ENCODE measurements at regions not wholly inside any gene's neighbourhood (a gene's known extent, or its start where the extent isn't known, plus 50 kb on each side); places are given as distances from the start of the nearest gene placed in this dataset.

DNA sequence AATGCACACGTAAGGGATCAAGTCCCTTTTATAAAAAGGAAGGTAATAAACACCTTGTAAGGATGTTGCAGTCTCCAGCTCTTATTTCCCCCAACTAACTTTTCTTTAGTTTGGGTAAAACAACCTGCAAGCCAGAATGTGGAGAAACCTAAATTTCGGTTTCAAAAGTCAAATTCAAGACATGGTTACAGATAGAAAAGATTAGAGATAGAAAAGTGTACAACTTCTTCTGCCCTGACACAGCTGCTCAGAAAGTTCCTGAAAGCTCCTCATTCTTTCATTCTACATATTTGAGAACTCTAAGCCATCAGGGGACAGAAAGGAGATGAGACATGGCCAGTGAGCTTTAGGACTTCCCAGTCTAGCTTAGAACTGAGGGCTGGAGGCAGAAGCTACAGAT is 574.9 kb downstream of the DIPK2A start:
- Mint-ChIP-seq H3K36me3 (ENCODE audit: low read depth) (no peaks in the 10 kb centered on the region), H3K4me3 (no peak overlapping the region), H3K27me3 (ENCODE audit: low read depth) (no peaks in the 10 kb centered on the region), H3K27ac (no peak overlapping the region), H3K4me1 (ENCODE audit: low read depth) (no peaks in the 10 kb centered on the region), H3K9me3 (ENCODE audit: insufficient read depth) (no peaks in the 10 kb centered on the region)
- POLR2A ChIA-PET, result no interaction called here
- DNase-seq (no peak), ATAC-seq (no peak)
- CTCF ChIA-PET, result no interaction called here

- no peak for ATAC-seq
- no peak overlapping the region for H3K4me3 Mint-ChIP-seq
- ChIA-PET CTCF (interaction anchor here (0.8 kb wide), 1 partner anchor 15 kb away, joined by 3 read pairs; no protein-coding TSS in a partner anchor), POLR2A (no interaction called here)
- H3K27me3 Mint-ChIP-seq (ENCODE audit: low read depth), result no peaks in the 10 kb centered on the region
- no peaks in the 10 kb centered on the region for H3K4me1 Mint-ChIP-seq (ENCODE audit: low read depth)
- no peak overlapping the region for H3K27ac Mint-ChIP-seq
- no peaks in the 10 kb centered on the region for H3K36me3 Mint-ChIP-seq (ENCODE audit: low read depth)
- no peaks in the 10 kb centered on the region for H3K9me3 Mint-ChIP-seq (ENCODE audit: insufficient read depth)
- DNase-seq, result no peak
Measured at GRCh38 chr3:144548346-144548745, 576.7 kb downstream of the DIPK2A start.

- no peak for DNase-seq
- no peaks in the 10 kb centered on the region for H3K9me3 Mint-ChIP-seq (ENCODE audit: insufficient read depth)
- H3K36me3 Mint-ChIP-seq (ENCODE audit: low read depth), result no peaks in the 10 kb centered on the region
- no peak for ATAC-seq
- H3K4me1 Mint-ChIP-seq (ENCODE audit: low read depth), result no peaks in the 10 kb centered on the region
- H3K27me3 Mint-ChIP-seq (ENCODE audit: low read depth), result no peaks in the 10 kb centered on the region
- ChIA-PET POLR2A (no interaction called here), CTCF (no interaction called here)
- H3K27ac Mint-ChIP-seq, result no peak overlapping the region
- H3K4me3 Mint-ChIP-seq, result no peak overlapping the region
Measured at GRCh38 chr3:144549166-144549565, 577.5 kb downstream of the DIPK2A start.

DNA sequence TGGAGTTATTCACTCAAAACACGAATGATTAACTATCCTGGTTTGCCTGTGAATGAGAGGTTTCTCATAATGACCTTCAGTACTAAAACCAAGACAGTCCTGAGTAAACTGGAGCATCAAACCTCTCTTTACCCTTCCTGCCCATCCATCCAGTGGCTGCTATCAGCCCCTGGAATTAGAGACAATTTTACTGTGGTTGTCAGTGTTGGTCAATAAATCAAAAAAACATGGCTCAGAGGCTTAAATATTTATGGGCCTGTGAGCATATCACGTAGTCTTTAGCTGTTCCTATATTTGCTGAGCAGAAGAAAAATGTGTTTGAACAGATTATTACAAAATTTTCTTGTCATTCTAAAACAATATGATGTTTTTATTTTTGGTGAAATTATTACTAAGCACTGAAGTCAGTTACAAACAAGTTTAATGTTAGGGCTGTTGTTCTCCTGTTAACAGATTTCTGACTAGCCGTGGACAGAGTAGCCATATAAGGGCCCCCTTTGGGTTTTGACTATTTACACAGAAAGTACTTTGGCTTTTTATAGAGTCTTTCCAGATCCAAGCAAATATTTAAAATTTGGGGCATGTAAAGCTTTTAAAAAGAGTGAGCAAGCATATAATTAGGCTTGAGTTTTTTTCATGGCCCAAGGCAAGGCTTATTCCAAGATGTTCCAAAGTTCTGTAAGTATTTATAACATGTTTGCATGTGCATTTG is 580.9 kb downstream of the DIPK2A start:
- no peaks in the 10 kb centered on the region for H3K27me3 Mint-ChIP-seq (ENCODE audit: low read depth)
- no peak overlapping the region for H3K27ac Mint-ChIP-seq
- POLR2A ChIA-PET, result no interaction called here
- H3K4me3 Mint-ChIP-seq, result no peak overlapping the region
- ATAC-seq, result no peak
- DNase-seq, result no peak
- no peaks in the 10 kb centered on the region for H3K9me3 Mint-ChIP-seq (ENCODE audit: insufficient read depth)
- H3K4me1 Mint-ChIP-seq (ENCODE audit: low read depth), result no peaks in the 10 kb centered on the region
- H3K36me3 Mint-ChIP-seq (ENCODE audit: low read depth), result no peaks in the 10 kb centered on the region
- CTCF ChIA-PET, result no interaction called here

DNA sequence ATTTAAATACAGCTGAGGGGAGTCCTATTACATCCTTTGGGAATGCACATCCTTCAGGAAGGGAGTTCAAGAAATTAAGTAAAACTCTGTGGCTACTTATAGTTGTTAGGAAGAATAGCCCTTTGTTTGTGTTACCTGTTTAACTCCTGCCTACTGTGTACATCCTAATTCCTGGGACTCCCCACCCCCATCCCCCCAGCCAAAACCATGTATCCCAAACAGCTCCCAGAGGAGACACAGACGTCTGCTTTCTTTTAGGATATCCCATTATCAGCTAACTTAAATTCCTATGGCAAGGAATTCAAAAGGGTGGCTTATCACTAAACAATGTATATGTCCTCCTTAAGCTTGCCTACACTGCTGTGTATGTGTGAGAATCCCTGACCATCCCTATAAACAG is 581.7 kb downstream of the DIPK2A start:
- H3K9me3 Mint-ChIP-seq (ENCODE audit: insufficient read depth), result no peaks in the 10 kb centered on the region
- ChIA-PET CTCF (no interaction called here), POLR2A (no interaction called here)
- no peaks in the 10 kb centered on the region for H3K4me1 Mint-ChIP-seq (ENCODE audit: low read depth)
- no peak for ATAC-seq
- no peak for DNase-seq
- no peak overlapping the region for H3K27ac Mint-ChIP-seq
- H3K27me3 Mint-ChIP-seq (ENCODE audit: low read depth), result no peaks in the 10 kb centered on the region
- H3K36me3 Mint-ChIP-seq (ENCODE audit: low read depth), result no peaks in the 10 kb centered on the region
- H3K4me3 Mint-ChIP-seq, result no peak overlapping the region

- no peak overlapping the region for H3K27ac Mint-ChIP-seq
- POLR2A ChIA-PET, result no interaction called here
- no peaks in the 10 kb centered on the region for H3K9me3 Mint-ChIP-seq (ENCODE audit: insufficient read depth)
- DNase-seq, result no peak
- H3K4me1 Mint-ChIP-seq (ENCODE audit: low read depth), result no peaks in the 10 kb centered on the region
- CTCF ChIA-PET, result no interaction called here
- no peak overlapping the region for H3K4me3 Mint-ChIP-seq
- no peaks in the 10 kb centered on the region for H3K36me3 Mint-ChIP-seq (ENCODE audit: low read depth)
- no peak for ATAC-seq
- H3K27me3 Mint-ChIP-seq (ENCODE audit: low read depth), result no peaks in the 10 kb centered on the region
Measured at GRCh38 chr3:144554889-144555288, 583.3 kb downstream of the DIPK2A start.

DNA sequence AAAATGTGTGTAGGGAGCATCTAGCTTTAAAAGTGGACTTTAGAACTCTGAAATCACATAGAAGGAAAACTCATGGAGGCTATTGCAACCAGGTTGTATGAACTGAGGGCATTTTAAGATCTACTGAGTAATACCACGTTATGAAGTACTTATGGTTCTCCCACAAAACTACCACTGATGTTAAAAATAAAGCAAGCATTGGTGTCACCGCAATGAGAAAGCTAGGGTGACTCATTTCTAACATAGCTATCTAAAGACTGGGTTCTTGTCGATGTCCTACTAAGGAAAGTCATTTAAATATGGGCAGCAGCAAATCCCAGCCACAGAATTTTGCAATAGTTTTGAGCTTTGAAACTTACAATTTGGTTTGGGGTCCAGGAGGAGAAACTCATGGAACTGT is 584.8 kb downstream of the DIPK2A start:
- ChIA-PET CTCF (no interaction called here), POLR2A (no interaction called here)
- ATAC-seq (no peak), DNase-seq (no peak)
- Mint-ChIP-seq H3K9me3 (ENCODE audit: insufficient read depth) (no peaks in the 10 kb centered on the region), H3K27ac (no peak overlapping the region), H3K27me3 (ENCODE audit: low read depth) (no peaks in the 10 kb centered on the region), H3K36me3 (ENCODE audit: low read depth) (no peaks in the 10 kb centered on the region), H3K4me3 (no peak overlapping the region), H3K4me1 (ENCODE audit: low read depth) (no peaks in the 10 kb centered on the region)

DNA sequence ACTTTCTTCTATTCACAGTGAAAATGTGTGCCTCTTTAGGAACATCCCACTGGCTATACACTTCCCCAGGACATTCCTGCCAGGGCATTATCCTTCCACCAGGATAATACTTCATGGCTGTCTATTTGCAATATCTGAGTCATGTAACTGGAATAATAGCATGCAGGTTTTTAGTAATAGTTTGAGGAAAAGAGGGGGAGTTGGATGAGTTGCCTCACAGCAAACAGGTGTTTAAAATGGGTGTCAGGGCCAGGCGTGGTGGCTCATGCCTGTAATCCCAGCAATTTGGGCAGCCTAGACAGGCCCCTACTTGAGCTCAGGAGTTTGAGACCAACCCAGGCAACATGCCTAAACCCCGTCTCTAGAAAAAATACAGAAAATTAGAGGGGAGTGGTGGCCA is 585.9 kb downstream of the DIPK2A start:
- POLR2A ChIA-PET, result no interaction called here
- ATAC-seq, result no peak
- no peaks in the 10 kb centered on the region for H3K9me3 Mint-ChIP-seq (ENCODE audit: insufficient read depth)
- no peak overlapping the region for H3K4me3 Mint-ChIP-seq
- no peak overlapping the region for H3K27ac Mint-ChIP-seq
- H3K4me1 Mint-ChIP-seq (ENCODE audit: low read depth), result no peaks in the 10 kb centered on the region
- H3K27me3 Mint-ChIP-seq (ENCODE audit: low read depth), result no peaks in the 10 kb centered on the region
- no peaks in the 10 kb centered on the region for H3K36me3 Mint-ChIP-seq (ENCODE audit: low read depth)
- CTCF ChIA-PET, result no interaction called here
- DNase-seq, result no peak

DNA sequence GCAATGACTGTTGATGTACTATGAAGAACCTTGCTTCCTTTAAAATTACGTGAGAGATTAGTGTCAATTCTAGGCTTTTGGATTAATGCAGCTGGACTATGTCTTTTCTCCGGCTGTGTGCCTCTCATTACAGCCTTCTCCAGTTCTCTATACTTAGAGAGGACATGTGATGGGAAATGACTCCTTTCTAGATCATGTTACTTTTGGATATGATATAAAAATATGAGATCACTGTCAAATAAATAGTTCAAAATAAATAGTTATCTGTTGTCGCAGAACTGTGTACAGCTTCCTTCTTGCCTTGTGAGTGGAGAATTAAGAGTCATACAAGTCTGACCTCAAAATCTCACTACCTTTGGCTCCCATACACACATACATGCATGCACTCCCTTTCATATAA is 592.4 kb downstream of the DIPK2A start:
- ATAC-seq (no peak), DNase-seq (no peak)
- H3K4me3 Mint-ChIP-seq, result no peak overlapping the region
- H3K9me3 Mint-ChIP-seq (ENCODE audit: insufficient read depth), result no peaks in the 10 kb centered on the region
- H3K27me3 Mint-ChIP-seq (ENCODE audit: low read depth), result no peaks in the 10 kb centered on the region
- H3K27ac Mint-ChIP-seq, result no peak overlapping the region
- H3K4me1 Mint-ChIP-seq (ENCODE audit: low read depth), result no peaks in the 10 kb centered on the region
- CTCF ChIA-PET, result no interaction called here
- POLR2A ChIA-PET, result no interaction called here
- no peaks in the 10 kb centered on the region for H3K36me3 Mint-ChIP-seq (ENCODE audit: low read depth)

GRCh38 chr3:144566320-144566719 is 594.7 kb downstream of the DIPK2A start:
- ChIA-PET CTCF (no interaction called here), POLR2A (no interaction called here)
- Mint-ChIP-seq H3K4me1 (ENCODE audit: low read depth) (no peaks in the 10 kb centered on the region), H3K4me3 (no peak overlapping the region), H3K36me3 (ENCODE audit: low read depth) (no peaks in the 10 kb centered on the region), H3K27ac (no peak overlapping the region), H3K27me3 (ENCODE audit: low read depth) (no peaks in the 10 kb centered on the region), H3K9me3 (ENCODE audit: insufficient read depth) (no peaks in the 10 kb centered on the region)
- DNase-seq (no peak), ATAC-seq (no peak)

DNA sequence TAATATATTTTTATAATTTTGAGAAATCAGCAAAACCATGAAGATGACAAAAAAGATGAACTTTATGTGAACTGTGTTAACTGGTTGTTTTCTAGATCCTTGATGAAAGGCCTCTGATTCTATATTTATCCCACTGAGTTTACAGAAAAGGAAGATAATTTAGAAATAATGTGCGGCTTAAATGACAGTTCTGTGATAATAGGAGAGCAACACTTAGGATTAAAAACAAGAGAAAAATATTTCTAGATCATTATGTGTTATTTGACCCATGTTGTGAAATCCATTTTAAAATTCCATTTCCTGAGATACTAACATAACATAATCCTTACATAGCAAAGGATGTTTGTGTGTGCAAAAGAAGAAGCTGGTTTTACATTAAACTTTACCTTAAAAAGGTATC is 598.0 kb downstream of the DIPK2A start:
- CTCF ChIA-PET, result no interaction called here
- no peak overlapping the region for H3K27ac Mint-ChIP-seq
- no peaks in the 10 kb centered on the region for H3K9me3 Mint-ChIP-seq (ENCODE audit: insufficient read depth)
- ATAC-seq, result no peak
- POLR2A ChIA-PET, result no interaction called here
- DNase-seq, result no peak
- no peaks in the 10 kb centered on the region for H3K27me3 Mint-ChIP-seq (ENCODE audit: low read depth)
- H3K4me3 Mint-ChIP-seq, result no peak overlapping the region
- H3K4me1 Mint-ChIP-seq (ENCODE audit: low read depth), result no peaks in the 10 kb centered on the region
- no peaks in the 10 kb centered on the region for H3K36me3 Mint-ChIP-seq (ENCODE audit: low read depth)

DNA sequence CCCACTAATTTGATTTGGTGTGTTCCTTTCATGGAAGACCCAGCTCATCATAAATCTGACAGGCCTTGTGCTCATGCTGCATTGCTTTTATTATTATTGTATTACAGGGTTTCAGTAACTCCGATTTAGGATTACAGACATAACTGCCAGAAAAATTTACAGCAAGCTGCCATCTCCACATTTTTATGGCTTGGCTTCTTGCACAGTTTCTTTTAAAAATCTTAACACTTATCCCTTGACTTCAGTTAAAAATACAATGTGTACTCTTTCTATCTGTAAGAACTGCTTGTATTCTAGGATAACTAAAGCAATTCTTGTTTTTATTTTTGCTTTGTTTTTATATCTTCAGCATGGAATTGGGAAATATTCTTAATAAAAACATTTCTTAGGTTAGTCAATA is 612.2 kb downstream of the DIPK2A start:
- no peak for ATAC-seq
- CTCF ChIA-PET, result no interaction called here

GRCh38 chr3:144585408-144585807 is 613.8 kb downstream of the DIPK2A start:
- Mint-ChIP-seq H3K4me3 (no peak overlapping the region), H3K36me3 (ENCODE audit: low read depth) (no peaks in the 10 kb centered on the region), H3K27ac (no peak overlapping the region), H3K4me1 (ENCODE audit: low read depth) (no peaks in the 10 kb centered on the region), H3K27me3 (ENCODE audit: low read depth) (no peaks in the 10 kb centered on the region), H3K9me3 (ENCODE audit: insufficient read depth) (peaks cover 3% of the 10 kb centered on the region)
- ChIA-PET POLR2A (no interaction called here), CTCF (no interaction called here)
- no peak for DNase-seq
- ATAC-seq, result no peak

More for the DNA sequence above, 612.2 kb downstream of the DIPK2A start:
- peaks cover 3% of the 10 kb centered on the region for H3K9me3 Mint-ChIP-seq (ENCODE audit: insufficient read depth)
- POLR2A ChIA-PET, result no interaction called here
- no peak overlapping the region for H3K27ac Mint-ChIP-seq
- no peak for DNase-seq
- H3K27me3 Mint-ChIP-seq (ENCODE audit: low read depth), result no peaks in the 10 kb centered on the region
- H3K4me1 Mint-ChIP-seq (ENCODE audit: low read depth), result no peaks in the 10 kb centered on the region
- no peak overlapping the region for H3K4me3 Mint-ChIP-seq
- no peaks in the 10 kb centered on the region for H3K36me3 Mint-ChIP-seq (ENCODE audit: low read depth)
